ENCODE measurements at regions not wholly inside any gene's neighbourhood (a gene's known extent, or its start where the extent isn't known, plus 50 kb on each side); places are given as distances from the start of the nearest gene placed in this dataset.
"Not testable (repeated sequence)": the region's sequence is repeated elsewhere in the genome, so short reads cannot be mapped to it uniquely, and the experiment has no call there.

DNA sequence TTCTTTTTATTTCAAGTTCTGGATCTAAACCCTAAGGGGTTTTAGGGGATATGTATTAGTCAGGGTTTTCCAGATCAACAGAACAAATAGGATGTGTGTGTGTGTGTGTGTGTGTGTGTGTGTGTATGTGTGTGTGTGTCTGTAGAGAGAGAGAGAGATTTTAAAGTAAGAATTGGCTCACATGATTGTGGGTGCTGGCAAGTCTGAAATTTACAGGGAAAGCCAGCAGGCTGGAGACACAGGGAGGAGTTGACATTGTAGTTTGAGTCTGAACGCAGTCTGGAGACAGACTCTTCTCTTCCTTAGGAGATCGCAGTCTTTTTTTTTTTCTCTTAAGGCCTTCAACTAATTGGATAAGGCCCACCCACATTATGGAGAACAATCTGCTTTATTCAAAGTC, 428.8 kb upstream of the TBL1XR1 start:
- DNase-seq (ENCODE audit: insufficient read length) (no peak), FAIRE-seq (no peak)
- TF ChIP-seq POLR2A (IDR thresholded peaks at IDR 0.05; ENCODE audit: low read depth, low read length): no peak
- TF ChIP-seq TAF1 (IDR thresholded peaks at IDR 0.05; ENCODE audit: borderline replicate concordance, low read depth, low read length): no peak
- no peak for TF ChIP-seq POLR2AphosphoS5 (IDR thresholded peaks at IDR 0.05; ENCODE audit: low read depth, low read length)

DNA sequence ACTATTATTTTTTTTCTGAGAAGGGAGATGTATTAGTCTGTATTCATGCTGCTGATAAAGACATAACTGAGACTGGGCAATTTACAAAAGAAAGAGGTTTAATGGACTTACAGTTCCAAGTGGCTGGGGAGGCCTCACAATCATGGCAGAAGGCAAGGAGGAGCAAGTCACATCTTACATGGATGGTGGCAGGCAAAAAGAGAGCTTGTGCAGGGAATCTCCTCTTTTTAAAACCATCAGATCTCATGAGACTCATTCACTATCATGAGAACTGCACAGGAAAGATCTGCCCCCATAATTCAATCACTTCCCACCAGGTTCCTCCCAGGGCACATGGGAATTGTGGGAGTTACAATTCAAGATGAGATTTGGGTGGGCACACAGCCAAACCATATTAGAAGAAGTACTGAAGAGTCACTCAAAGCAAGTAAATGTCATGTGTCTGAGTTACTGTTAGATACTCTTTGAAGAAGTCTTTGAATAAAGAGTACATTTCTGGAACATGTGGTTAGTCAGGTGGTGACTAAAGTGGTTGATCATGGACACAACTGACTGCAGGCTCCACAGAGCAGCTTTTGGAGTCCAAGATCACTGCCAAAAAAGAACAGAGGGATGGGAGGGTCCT, 430.9 kb upstream of the TBL1XR1 start:
- FAIRE-seq; DNase-seq (ENCODE audit: insufficient read length): not testable (repeated sequence)

DNA sequence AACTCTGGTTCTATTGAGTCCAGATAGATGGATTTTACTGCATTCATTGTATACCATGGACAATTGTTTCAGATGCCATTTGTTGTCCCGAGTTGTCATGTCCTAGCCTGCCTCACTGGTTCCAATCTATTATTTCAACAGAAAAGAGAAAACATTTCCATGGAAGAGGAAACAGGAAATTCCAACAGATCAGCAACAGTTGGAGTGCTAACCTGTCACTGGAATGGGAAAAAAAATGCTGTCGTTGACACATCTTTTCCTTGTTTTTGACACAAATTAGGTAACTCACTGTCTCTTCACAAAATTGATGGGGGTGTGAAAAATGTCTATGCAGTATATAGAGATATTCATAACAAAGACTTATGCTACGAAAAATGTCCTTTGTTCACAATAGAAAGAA, 432.0 kb upstream of the TBL1XR1 start:
- DNase-seq (ENCODE audit: insufficient read length): no peak
- TF ChIP-seq POLR2AphosphoS5 (IDR thresholded peaks at IDR 0.05; ENCODE audit: low read depth, low read length) (no peak), POLR2A (IDR thresholded peaks at IDR 0.05; ENCODE audit: low read depth, low read length) (no peak)
- no peak for FAIRE-seq

DNA sequence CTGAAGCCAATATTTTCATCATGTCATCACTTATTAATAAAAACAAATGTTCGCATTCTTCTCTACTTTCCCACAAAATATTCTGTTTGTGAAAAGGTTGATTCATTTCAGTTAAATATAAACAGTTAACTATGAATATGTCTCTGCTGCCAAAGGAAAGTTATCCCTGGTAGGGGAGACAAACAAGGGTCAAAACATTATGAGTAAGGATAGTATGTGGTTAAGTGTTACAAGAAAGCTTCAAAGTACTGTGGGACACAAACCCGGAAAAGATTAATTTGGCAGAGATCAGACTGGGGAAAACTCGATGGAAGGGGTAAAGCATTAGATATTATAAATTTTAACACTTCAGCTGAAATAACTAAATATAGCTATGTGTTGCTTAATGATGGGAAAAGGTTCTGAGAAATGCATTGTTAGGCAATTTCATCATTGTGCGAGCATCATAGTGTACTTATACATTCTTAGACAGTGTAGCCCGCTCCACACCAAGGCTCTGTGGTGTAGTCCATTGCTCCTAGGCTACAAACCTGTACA, 436.5 kb upstream of the TBL1XR1 start:
- no peak for TF ChIP-seq POLR2AphosphoS5 (IDR thresholded peaks at IDR 0.05; ENCODE audit: low read depth, low read length)
- no peak for TF ChIP-seq TAF1 (IDR thresholded peaks at IDR 0.05; ENCODE audit: borderline replicate concordance, low read depth, low read length)
- no peak for TF ChIP-seq POLR2A (IDR thresholded peaks at IDR 0.05; ENCODE audit: low read depth, low read length)
- no peak for DNase-seq (ENCODE audit: insufficient read length)
- FAIRE-seq: no peak

DNA sequence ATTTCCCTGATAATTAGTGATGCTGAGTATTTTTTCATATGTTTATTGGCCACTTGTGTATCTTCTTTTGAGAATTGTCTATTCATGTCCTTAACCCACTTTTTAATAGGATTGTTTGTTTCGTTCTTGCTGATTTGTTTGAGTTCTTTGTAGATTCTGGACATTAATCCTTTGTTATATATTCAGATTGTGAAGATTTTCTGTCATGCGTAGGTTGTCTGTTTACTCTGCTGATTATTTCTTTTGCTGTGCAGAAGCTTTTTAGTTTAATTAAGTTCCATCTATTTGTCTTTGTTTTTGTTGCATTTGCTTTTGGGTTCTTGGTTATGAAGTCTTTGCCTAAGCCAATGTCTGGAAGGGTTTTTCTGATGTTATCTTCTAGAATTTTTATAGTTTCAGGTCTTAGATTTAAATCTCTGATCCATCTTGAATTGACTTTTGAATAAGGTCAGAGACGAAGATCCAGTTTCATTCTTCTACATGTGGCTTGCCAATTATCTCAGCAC, 438.4 kb upstream of the TBL1XR1 start:
- FAIRE-seq; DNase-seq (ENCODE audit: insufficient read length): not testable (repeated sequence)

DNA sequence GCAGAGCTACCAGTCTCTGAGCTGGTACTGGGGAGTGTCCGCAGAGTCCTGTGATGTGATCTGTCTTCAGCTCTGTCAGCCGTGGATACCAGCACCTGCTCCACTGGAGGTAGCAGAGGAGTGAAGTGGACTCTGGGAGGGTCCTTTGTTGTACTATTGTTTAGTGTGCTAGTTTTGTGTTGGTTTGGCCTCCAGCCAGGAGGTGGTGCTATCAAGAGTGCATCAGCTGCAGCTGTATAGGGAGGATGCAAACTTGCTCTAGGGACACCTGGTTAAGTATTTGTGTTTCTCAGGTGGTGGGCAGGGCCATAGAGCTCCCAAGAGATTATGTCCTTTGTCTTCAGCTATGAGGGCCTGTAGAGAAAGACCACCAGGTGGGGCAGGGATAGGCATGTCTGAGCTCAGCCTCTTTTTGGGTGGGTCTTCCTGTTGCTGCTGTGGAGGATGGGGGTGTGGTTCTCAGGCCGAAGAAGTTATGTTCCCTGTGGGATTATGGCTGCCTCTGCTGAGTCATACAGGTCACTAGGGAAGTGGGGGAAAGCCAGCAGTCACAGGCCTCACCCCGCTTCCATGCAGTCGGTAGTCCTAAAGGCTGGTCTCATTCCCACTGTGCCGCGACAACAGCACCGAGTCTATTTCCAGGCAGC, 443.2 kb upstream of the TBL1XR1 start:
- FAIRE-seq (no peak), DNase-seq (ENCODE audit: insufficient read length) (no peak)
- TF ChIP-seq POLR2A (IDR thresholded peaks at IDR 0.05; ENCODE audit: low read depth, low read length): no peak
- TF ChIP-seq TAF1 (IDR thresholded peaks at IDR 0.05; ENCODE audit: borderline replicate concordance, low read depth, low read length): no peak
- no peak for TF ChIP-seq POLR2AphosphoS5 (IDR thresholded peaks at IDR 0.05; ENCODE audit: low read depth, low read length)

DNA sequence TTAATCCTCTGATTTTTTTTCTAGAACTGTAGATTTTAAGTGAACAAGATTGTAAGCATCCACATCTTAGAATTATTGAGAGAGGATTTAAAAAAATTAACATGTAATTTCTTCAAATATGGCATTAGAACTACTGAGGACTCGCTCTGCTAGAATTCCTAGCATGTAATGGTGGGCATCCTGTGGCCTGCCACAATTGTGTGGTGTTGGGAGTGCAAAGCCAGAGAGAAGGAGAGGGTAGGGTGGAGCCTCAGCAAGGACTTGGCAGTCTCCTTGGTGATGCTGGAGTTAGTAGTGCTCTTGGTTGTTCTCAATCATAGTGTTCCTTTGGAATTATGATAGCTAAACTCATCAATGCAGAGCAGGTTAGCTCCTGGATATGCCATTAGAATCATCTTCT, 443.9 kb upstream of the TBL1XR1 start:
- no peak for DNase-seq (ENCODE audit: insufficient read length)
- FAIRE-seq: no peak
- TF ChIP-seq POLR2AphosphoS5 (IDR thresholded peaks at IDR 0.05; ENCODE audit: low read depth, low read length): no peak
- TF ChIP-seq TAF1 (IDR thresholded peaks at IDR 0.05; ENCODE audit: borderline replicate concordance, low read depth, low read length): no peak
- TF ChIP-seq POLR2A (IDR thresholded peaks at IDR 0.05; ENCODE audit: low read depth, low read length): no peak

DNA sequence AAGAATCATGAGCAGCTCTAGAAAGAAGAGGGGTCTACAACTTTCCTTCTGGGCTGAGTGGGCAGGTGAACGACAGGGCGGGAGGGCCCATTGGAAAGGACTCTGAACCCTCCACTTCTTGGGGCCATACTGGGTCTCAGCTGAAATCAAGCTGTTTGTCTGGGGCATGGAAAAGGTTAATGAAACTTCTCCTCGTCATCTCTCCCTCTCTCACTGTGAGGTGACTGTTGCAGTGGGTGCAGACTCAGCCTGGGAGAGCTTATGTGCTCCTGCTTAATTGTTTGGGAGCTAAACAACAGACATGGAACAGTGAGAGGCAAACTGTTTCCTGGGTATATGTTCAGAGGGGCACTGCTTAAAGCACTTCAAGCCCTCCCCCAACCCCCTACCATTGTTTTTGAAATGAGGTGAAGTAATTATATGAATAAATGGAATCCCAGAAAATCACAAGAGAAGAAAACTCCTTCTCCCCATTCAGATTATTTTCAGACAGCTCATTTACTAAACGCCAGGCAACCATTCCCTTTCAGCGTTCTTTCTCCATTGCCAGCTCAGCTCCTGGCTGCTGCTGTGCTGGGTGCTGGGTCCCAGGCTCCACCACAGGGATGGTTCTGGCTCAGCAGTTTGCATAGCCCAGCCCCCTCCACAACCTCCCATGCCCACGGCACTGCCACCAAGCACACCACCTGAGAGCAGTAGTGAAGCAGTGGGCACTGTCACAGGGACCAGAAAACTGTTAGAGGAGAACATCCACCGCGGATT, 444.9 kb upstream of the TBL1XR1 start:
- FAIRE-seq: no peak
- TF ChIP-seq POLR2A (IDR thresholded peaks at IDR 0.05; ENCODE audit: low read depth, low read length): no peak
- no peak for TF ChIP-seq POLR2AphosphoS5 (IDR thresholded peaks at IDR 0.05; ENCODE audit: low read depth, low read length)
- no peak for TF ChIP-seq TAF1 (IDR thresholded peaks at IDR 0.05; ENCODE audit: borderline replicate concordance, low read depth, low read length)

DNA sequence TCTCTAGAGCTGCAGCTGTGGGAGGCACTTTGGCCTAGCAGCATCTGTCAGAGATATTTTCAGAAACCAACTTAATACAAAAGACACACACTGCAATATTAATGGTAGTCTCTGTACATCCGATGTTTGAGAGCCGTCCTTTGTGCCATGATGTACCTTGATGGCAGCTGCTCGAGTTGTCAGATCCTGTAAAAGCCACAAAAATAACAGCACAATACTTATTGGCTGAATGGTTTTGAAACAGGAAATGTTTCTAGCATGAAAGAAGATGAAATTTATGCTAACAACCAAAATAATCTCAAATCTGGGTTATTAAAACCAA, 445.5 kb upstream of the TBL1XR1 start:
- no peak for TF ChIP-seq POLR2A (IDR thresholded peaks at IDR 0.05; ENCODE audit: low read depth, low read length)
- TF ChIP-seq TAF1 (IDR thresholded peaks at IDR 0.05; ENCODE audit: borderline replicate concordance, low read depth, low read length): no peak
- no peak for TF ChIP-seq POLR2AphosphoS5 (IDR thresholded peaks at IDR 0.05; ENCODE audit: low read depth, low read length)
- FAIRE-seq: no peak
- DNase-seq (ENCODE audit: insufficient read length): no peak

More for the DNA sequence above, 444.9 kb upstream of the TBL1XR1 start:
- no peak for DNase-seq (ENCODE audit: insufficient read length)

DNA sequence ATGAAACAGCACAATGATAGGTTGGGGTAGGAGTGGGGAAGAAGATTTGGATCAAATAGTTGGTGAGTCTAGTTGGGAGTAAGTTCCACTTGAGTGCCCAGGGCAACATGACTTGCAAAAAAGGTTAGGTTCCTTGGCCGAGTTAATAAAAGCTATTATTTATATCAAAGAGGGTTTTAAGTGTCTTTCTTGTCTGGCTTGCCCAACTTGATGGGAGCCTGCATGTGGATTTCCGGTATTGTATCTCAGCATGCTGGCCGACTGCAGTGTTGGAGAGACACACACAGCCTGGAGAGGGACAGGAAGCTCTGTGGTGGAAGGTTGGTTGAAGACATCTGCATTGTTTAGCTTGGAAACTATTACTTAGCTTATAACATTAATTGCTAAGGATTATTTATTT, 449.5 kb upstream of the TBL1XR1 start:
- DNase-seq (ENCODE audit: insufficient read length): no peak
- TF ChIP-seq TAF1 (IDR thresholded peaks at IDR 0.05; ENCODE audit: borderline replicate concordance, low read depth, low read length): no peak
- TF ChIP-seq POLR2AphosphoS5 (IDR thresholded peaks at IDR 0.05; ENCODE audit: low read depth, low read length): no peak
- no peak for TF ChIP-seq POLR2A (IDR thresholded peaks at IDR 0.05; ENCODE audit: low read depth, low read length)
- no peak for FAIRE-seq

DNA sequence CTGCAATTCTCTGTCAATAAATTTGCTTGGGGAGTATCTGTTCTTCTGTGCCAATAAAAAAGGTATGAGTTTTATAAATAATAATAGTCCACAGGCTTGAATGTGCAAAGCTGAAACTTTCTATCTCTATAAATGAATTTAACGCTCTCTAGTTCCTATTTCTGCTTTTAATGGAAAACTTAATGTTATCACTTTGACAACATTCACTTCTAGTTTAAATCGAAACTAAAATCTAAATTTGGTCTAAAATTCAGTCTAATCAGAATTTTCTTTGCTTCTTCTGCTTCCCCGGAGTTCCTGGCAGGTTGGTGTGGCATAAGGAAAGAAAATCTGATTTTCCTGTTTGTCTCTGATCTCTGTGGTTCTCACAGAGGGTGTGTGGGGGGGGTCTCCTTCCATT, 450.1 kb upstream of the TBL1XR1 start:
- FAIRE-seq (no peak), DNase-seq (ENCODE audit: insufficient read length) (no peak)
- TF ChIP-seq POLR2AphosphoS5 (IDR thresholded peaks at IDR 0.05; ENCODE audit: low read depth, low read length): no peak
- no peak for TF ChIP-seq POLR2A (IDR thresholded peaks at IDR 0.05; ENCODE audit: low read depth, low read length)
- TF ChIP-seq TAF1 (IDR thresholded peaks at IDR 0.05; ENCODE audit: borderline replicate concordance, low read depth, low read length): no peak

DNA sequence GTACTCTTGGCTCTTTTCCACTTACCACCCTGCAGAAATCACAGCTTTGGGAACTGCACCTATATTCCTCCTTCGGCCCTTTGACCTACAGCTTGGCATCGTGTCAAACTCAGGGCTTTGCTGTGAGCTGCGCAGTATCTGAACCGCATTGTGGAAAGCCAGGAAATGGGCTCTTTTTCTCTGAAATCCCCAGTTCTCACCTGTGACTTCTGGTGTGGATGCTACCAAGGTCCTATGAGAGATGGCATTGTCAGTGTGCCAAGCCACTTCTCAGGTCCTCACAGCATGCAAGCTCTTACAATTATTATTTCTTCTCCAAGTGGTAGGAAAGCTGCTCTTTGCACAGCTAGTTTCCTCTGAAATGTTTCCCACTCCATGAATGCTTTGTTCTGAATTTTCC, 450.6 kb upstream of the TBL1XR1 start:
- TF ChIP-seq POLR2AphosphoS5 (IDR thresholded peaks at IDR 0.05; ENCODE audit: low read depth, low read length): no peak
- no peak for FAIRE-seq
- DNase-seq (ENCODE audit: insufficient read length): no peak
